ENCODE measurements at regions not wholly inside any gene's neighbourhood (a gene's known extent, or its start where the extent isn't known, plus 50 kb on each side); places are given as distances from the start of the nearest gene placed in this dataset.

DNA sequence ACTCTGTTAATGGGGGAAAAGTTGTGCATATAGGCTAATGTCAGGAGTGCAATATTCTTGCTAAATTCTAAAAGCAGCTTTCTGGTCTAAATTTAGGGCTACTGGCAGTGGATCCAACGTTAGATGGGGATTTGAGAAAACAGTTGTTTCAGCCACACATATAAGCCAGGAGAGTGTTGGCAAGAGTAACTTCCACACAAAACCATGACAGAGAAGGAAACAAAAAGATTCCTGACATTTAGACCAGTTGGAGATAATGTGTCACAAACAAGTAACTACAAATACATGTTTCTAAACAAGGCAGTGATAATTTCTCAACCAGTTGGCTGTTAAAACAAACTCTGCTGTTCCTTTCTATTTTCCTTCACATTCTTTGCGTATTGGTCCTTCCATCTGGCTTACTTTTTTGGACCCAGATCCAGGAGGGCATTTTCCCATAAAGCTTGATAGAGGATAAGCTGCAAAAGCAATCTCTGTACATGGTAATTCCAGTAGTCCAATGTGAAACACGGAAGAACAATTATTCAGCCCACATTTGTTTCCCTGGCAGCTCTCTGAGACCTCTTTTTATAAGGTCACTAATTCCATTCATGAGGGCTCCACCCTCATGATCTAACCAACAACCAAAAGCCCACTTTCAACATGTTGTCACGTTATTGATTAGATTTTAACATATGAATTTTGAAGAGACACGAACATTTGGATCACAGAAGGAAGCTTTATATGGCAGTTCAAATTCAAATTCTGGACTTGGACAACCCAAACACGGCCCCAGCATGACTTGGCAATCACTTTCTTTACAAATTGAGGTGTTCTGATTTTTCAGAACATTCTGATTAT, 1888.6 kb downstream of the MRPL39 start:
- H3K27ac ChIP-seq = no peak overlapping the region
- TF ChIP-seq, protein P1, sequence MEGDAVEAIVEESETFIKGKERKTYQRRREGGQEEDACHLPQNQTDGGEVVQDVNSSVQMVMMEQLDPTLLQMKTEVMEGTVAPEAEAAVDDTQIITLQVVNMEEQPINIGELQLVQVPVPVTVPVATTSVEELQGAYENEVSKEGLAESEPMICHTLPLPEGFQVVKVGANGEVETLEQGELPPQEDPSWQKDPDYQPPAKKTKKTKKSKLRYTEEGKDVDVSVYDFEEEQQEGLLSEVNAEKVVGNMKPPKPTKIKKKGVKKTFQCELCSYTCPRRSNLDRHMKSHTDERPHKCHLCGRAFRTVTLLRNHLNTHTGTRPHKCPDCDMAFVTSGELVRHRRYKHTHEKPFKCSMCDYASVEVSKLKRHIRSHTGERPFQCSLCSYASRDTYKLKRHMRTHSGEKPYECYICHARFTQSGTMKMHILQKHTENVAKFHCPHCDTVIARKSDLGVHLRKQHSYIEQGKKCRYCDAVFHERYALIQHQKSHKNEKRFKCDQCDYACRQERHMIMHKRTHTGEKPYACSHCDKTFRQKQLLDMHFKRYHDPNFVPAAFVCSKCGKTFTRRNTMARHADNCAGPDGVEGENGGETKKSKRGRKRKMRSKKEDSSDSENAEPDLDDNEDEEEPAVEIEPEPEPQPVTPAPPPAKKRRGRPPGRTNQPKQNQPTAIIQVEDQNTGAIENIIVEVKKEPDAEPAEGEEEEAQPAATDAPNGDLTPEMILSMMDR (conservative IDR thresholded peaks at IDR 0.05) = no peak

- H3K27ac ChIP-seq = no peak overlapping the region
- TF ChIP-seq, protein P1 (conservative IDR thresholded peaks at IDR 0.05) = no peak
These were observed 1895.1 kb downstream of the MRPL39 start for GRCh38 chr21:23712166-23712565.

- TF ChIP-seq, protein P1 (conservative IDR thresholded peaks at IDR 0.05) = no peak
- no peak overlapping the region for H3K27ac ChIP-seq
These were observed 1900.8 kb downstream of the MRPL39 start for GRCh38 chr21:23706431-23706830.

DNA sequence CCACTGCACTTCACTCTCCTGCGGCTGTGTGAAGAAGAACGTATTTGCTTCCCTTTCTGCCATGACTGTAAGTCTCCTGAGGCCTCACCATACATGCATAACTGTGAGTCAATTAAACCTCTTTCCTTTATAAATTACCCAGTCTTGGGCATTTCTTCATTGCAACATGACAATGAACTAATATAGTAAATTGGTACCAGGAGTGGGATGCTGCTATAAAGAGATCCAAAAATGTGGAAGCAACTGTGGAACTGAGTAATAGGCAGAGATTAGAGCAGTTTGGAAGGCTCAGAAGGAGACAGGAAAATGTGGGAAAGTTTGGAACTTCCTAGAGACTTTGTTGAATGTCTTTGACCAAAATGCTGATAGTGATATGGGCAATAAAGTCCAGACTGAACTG, 1907.9 kb downstream of the MRPL39 start:
- TF ChIP-seq, protein P1 (conservative IDR thresholded peaks at IDR 0.05) = no peak
- H3K27ac ChIP-seq = no peak overlapping the region

GRCh38 chr21:23698619-23699018, 1908.7 kb downstream of the MRPL39 start:
- TF ChIP-seq, protein P1 (conservative IDR thresholded peaks at IDR 0.05) = no peak
- H3K27ac ChIP-seq = no peak overlapping the region

- H3K27ac ChIP-seq = no peak overlapping the region
- TF ChIP-seq, protein P1 (conservative IDR thresholded peaks at IDR 0.05) = no peak
These were observed 1911.8 kb downstream of the MRPL39 start for GRCh38 chr21:23695443-23695842.

- no peak overlapping the region for H3K27ac ChIP-seq
- TF ChIP-seq, protein P1 (conservative IDR thresholded peaks at IDR 0.05) = peak; percentile 59
These were observed 1912.9 kb downstream of the MRPL39 start for GRCh38 chr21:23694390-23694789.

Measured in VCaP (cell line).